IPS DF 19.7 (cell line): ENCODE measurements at regions not wholly inside any gene's neighbourhood (a gene's known extent, or its start where the extent isn't known, plus 50 kb on each side); places are given as distances from the start of the nearest gene placed in this dataset.

ENCODE experiments used
- DNase-seq: peaks from one replicate; pipeline ENCODE4 v3.0.0-alpha.2; 2013; ENCODE audit warnings: low read depth, low spot score

- no peak for DNase-seq
Observed at GRCh38 chr3:194265996-194266964, 84.8 kb downstream of the CPN2 start.

GRCh38 chr3:194267744-194268653 is 83.1 kb downstream of the CPN2 start:
- no peak for DNase-seq

GRCh38 chr3:194268654-194269512 is 82.2 kb downstream of the CPN2 start:
- DNase-seq: no peak

- no peak for DNase-seq
Observed at GRCh38 chr3:194269610-194270145, 81.5 kb downstream of the CPN2 start.

- no peak for DNase-seq
Observed at GRCh38 chr3:194270627-194271459, 80.3 kb downstream of the CPN2 start.

- no peak for DNase-seq
Observed at GRCh38 chr3:194271460-194272035, 79.6 kb downstream of the CPN2 start.

GRCh38 chr3:194272221-194272620 is 78.9 kb downstream of the CPN2 start:
- DNase-seq: no peak

- DNase-seq: no peak
Observed at GRCh38 chr3:194272861-194273742, 78.0 kb downstream of the CPN2 start.

GRCh38 chr3:194273743-194274310 is 77.3 kb downstream of the CPN2 start:
- DNase-seq: no peak

GRCh38 chr3:194274424-194275085 is 76.6 kb downstream of the CPN2 start:
- no peak for DNase-seq

GRCh38 chr3:194275291-194275690 is 75.8 kb downstream of the CPN2 start:
- no peak for DNase-seq

- no peak for DNase-seq
Observed at GRCh38 chr3:194275721-194276120, 75.4 kb downstream of the CPN2 start.

GRCh38 chr3:194276768-194277103 is 74.4 kb downstream of the CPN2 start:
- no peak for DNase-seq

GRCh38 chr3:194277104-194277785 is 73.9 kb downstream of the CPN2 start:
- no peak for DNase-seq

- DNase-seq: no peak
Observed at GRCh38 chr3:194277786-194278130, 73.4 kb downstream of the CPN2 start.

- no peak for DNase-seq
Observed at GRCh38 chr3:194278186-194278845, 72.8 kb downstream of the CPN2 start.

GRCh38 chr3:194279101-194279500 is 72.0 kb downstream of the CPN2 start:
- no peak for DNase-seq
